Upper lobe of left lung (tissue), 4 donors: ENCODE measurements at regions not wholly inside any gene's neighbourhood (a gene's known extent, or its start where the extent isn't known, plus 50 kb on each side); places are given as distances from the start of the nearest gene placed in this dataset.

Source experiments
- CTCF ChIP-seq, 6 experiments: fragments of 450-650 bp in 4 of 6; fragments of 200-600 bp in 2 of 6; sonication (generic) in 2 of 6; IDR thresholded peaks; one replicate each; pipeline ENCODE4 v1.5.1; 2016 to 2019; ENCODE audit warnings: antibody characterized with exemption in 6 of 6
- POLR2A ChIP-seq, 4 donors: fragments of 450-650 bp; IDR thresholded peaks; one replicate each; pipeline ENCODE4 v1.5.1; 2016 to 2017; ENCODE audit warnings: antibody characterized with exemption in 4 of 4, mild to moderate bottlenecking in 2 of 4

GRCh38 chr6:140041571-140042332, 667.3 kb upstream of the CITED2 start:
- TF ChIP-seq POLR2A (IDR thresholded peaks at IDR 0.05) (no peak), CTCF (IDR thresholded peaks at IDR 0.05) (no peak)
